ENCODE measurements at regions not wholly inside any gene's neighbourhood (a gene's known extent, or its start where the extent isn't known, plus 50 kb on each side); places are given as distances from the start of the nearest gene placed in this dataset.

- no peaks in the 10 kb centered on the region for H3K27me3 ChIP-seq
- DNase-seq (no peak), ATAC-seq (no peak)
- no peaks in the 10 kb centered on the region for H3K4me1 ChIP-seq
- no peaks in the 10 kb centered on the region for H3K9me3 ChIP-seq
- no peak overlapping the region for H3K4me3 ChIP-seq
- H3K27ac ChIP-seq, result no peak overlapping the region
- 70% methylated on average over 2 of the region's 2 CpGs for WGBS (ENCODE audit: insufficient coverage, low coverage, low lambda C conversion rate, missing lambda C conversion rate)
- no peak for TF ChIP-seq POLR2A (IDR thresholded peaks at IDR 0.05)
- no peak for TF ChIP-seq CTCF (IDR thresholded peaks at IDR 0.05)
- H3K36me3 ChIP-seq, result no peaks in the 10 kb centered on the region
- intact Hi-C loops (cut with DNase I), result no loop called here
These were observed 104.6 kb upstream of the NEO1 start for GRCh38 chr15:72947709-72948108.

GRCh38 chr15:72944565-72944964 is 107.7 kb upstream of the NEO1 start:
- Histone ChIP-seq H3K27ac (no peak overlapping the region), H3K9me3 (no peaks in the 10 kb centered on the region), H3K4me3 (no peak overlapping the region), H3K36me3 (no peaks in the 10 kb centered on the region), H3K4me1 (no peaks in the 10 kb centered on the region), H3K27me3 (no peaks in the 10 kb centered on the region)
- WGBS (ENCODE audit: insufficient coverage, low coverage, low lambda C conversion rate, missing lambda C conversion rate), result 80% methylated on average over 2 of the region's 2 CpGs
- no peak for ATAC-seq
- no peak for DNase-seq
- TF ChIP-seq CTCF (IDR thresholded peaks at IDR 0.05) (no peak), POLR2A (IDR thresholded peaks at IDR 0.05) (no peak)
- intact Hi-C loops (cut with DNase I), result no loop called here

- ATAC-seq (no peak), DNase-seq (no peak)
- Histone ChIP-seq H3K4me1 (no peaks in the 10 kb centered on the region), H3K4me3 (no peak overlapping the region), H3K36me3 (no peaks in the 10 kb centered on the region), H3K27ac (no peak overlapping the region), H3K9me3 (no peaks in the 10 kb centered on the region), H3K27me3 (no peaks in the 10 kb centered on the region)
- no peak for TF ChIP-seq POLR2A (IDR thresholded peaks at IDR 0.05)
- TF ChIP-seq CTCF (IDR thresholded peaks at IDR 0.05), result no peak
- intact Hi-C loops (cut with DNase I), result no loop called here
- 66% methylated on average over 2 of the region's 2 CpGs for WGBS (ENCODE audit: insufficient coverage, low coverage, low lambda C conversion rate, missing lambda C conversion rate)
These were observed 112.0 kb upstream of the NEO1 start for GRCh38 chr15:72940229-72940622.

GRCh38 chr15:72939514-72940228 is 112.6 kb upstream of the NEO1 start:
- H3K4me1 ChIP-seq, result no peaks in the 10 kb centered on the region
- H3K4me3 ChIP-seq, result no peak overlapping the region
- no peaks in the 10 kb centered on the region for H3K36me3 ChIP-seq
- DNase-seq (no peak), ATAC-seq (no peak)
- TF ChIP-seq CTCF (IDR thresholded peaks at IDR 0.05) (no peak), POLR2A (IDR thresholded peaks at IDR 0.05) (no peak)
- no peaks in the 10 kb centered on the region for H3K9me3 ChIP-seq
- intact Hi-C loops (cut with DNase I), result no loop called here
- H3K27me3 ChIP-seq, result no peaks in the 10 kb centered on the region
- WGBS (ENCODE audit: insufficient coverage, low coverage, low lambda C conversion rate, missing lambda C conversion rate), result 78% methylated on average over 5 of the region's 5 CpGs
- no peak overlapping the region for H3K27ac ChIP-seq

Measured in right lobe of liver (tissue), 6 donors.